NCI-H2171 (cell line): ENCODE measurements at regions not wholly inside any gene's neighbourhood (a gene's known extent, or its start where the extent isn't known, plus 50 kb on each side); places are given as distances from the start of the nearest gene placed in this dataset.

Experiments used
- DNase-seq: peaks from one replicate; lab custom pipeline; 2025; lab: John Stamatoyannopoulos, UW

DNA sequence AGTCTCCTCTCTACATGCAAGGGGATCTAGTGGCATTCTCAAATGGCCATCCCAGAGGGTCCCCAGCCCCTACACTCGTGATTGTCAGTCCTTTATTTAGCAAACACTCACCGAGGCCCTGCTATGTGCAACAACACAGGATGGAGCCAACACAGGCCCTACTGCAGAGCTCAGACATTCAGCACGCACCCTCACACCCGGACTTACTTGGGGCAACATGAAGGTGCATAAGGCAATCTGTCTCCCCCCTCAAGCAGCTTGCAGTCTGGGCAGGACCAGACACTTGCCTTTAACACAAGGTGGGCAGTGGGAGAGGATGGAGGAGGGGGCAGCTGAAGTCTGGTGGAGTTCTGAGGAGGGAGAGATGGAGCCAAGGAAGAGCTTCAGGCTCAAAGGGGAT, 258.4 kb downstream of the XXYLT1 start:
- no peak for DNase-seq

DNA sequence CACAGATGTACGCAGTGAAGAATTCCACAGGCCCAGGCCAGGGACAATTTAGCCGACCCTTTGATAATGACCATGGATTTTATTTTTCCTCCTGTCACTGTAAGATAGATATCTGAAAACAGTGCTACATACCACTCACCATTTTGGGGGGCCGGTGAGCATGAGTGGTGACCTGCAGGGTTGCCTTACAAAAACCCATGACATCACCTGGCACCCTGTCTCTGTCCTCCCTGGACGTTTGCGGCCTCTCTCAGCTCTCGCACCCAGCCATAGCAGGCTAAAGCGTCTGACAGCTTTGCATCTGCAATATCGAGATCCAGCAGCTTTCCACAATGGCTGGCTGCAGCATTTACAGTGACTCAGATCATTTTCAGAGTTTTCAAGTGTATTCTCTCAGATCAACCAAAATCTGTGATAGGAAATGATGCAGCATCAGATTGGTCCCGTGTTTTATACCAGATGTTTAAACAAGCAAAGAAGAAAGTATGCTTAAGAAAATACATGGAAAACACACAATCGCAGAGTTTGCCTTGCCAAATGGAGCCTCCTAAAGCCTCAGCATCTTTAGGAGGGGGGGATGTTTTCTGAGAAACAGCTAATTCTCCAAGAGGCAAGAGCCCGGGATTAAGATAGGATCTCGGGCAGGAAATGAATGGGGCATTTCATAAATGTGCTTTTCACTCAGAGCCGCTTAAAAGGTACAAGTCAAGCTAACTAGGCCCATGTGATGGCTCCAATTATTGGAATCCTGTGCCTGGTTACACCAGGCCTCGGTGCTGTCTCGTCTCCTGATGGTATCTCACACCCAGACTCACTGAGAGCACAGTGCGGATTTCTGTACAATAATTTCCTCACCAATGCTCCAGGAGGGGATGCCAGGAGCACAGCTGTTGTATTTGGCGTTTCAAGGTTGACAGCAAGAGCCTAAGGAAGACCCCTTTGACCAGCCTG, 257.3 kb downstream of the XXYLT1 start:
- DNase-seq: no peak

DNA sequence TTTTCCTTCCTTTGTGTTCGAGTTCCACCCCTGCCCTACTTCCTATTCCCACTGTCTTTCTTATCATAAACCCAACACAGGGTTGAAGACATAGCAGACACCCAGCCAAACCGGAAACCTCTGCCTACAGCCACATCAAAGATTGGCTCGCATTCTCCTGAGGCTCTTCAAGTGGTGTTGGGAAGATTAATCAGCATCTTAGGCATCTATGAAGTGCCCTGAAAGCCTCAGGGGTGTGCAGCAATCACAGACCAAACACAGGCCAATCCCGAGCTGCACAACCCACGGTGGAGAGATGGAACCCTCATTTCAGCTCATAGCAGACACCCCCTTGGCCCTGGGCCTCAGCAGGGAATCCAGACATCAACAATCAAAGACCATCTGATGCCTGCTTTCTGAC, 255.9 kb downstream of the XXYLT1 start:
- no peak for DNase-seq

DNA sequence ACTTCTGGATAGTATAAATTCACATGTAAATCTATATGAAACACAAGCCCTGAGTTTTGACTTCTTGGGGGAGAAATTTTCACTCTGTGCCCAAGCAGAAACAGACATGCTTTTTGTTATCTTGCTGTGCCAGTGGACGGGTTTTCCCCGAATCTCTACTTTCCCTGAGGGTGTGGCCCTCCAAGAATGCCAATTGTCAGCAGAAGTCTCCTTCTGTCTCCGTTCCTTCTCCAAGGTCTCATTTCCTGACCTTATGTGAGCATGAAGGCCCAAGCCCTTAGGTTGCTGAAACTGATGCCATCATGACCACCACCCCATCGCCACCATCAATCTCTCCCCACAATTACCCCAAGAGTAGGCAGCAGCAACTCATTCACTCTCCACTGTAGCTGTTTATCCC, 253.8 kb downstream of the XXYLT1 start:
- no peak for DNase-seq
